HepG2 (cell line): ENCODE measurements at regions not wholly inside any gene's neighbourhood (a gene's known extent, or its start where the extent isn't known, plus 50 kb on each side); places are given as distances from the start of the nearest gene placed in this dataset.

Experiments used
- ATAC-seq: fragments of 200-7000 bp; cut with Tn5 transposase; 3 replicates; pipeline ENCODE4 v1.9.1; 2020; ENCODE audit warnings: mild to moderate bottlenecking, moderate library complexity
- BruUV-seq: library from RNA; stranded (reverse); fragments of 400-500 nt; replicated peaks from 2 replicates; lab custom pipeline; 2021; lab: Mats Ljungman, UMichigan
- CTCF ChIA-PET: fragments of 300-600 bp; formaldehyde crosslinking; extraction: SDS; loops from one replicate; lab custom pipeline; 2021; ENCODE audit warnings: low total read pairs, inconsistent platforms, low intra/inter-chr PET ratio; lab: Yijun Ruan, JAX
- POLR2A ChIA-PET: fragments of 350-600 bp; sonication (Branson Sonifier 250); formaldehyde crosslinking; loops from one replicate; lab custom pipeline; 2020; ENCODE audit warnings: antibody characterized with exemption, inconsistent platforms; lab: Yijun Ruan, JAX
- DNase-seq: peaks from one replicate; pipeline ENCODE4 v3.0.0-alpha.2; 2015; ENCODE audit warnings: low spot score
- FAIRE-seq: peaks from 3 replicates; lab custom pipeline; 2011; peaks lifted over from hg19 to GRCh38; lab: Jason Lieb, UNC
- H2AFZ ChIP-seq: one replicate; pipeline ENCODE4 v1.6.1; 2011; ENCODE audit warnings: low read length, inconsistent platforms
- H3K27ac ChIP-seq: fragments of 300-600 bp; 3 replicates; pipeline ENCODE4 v1.8.0; 2011; ENCODE audit warnings: mixed run types, mild to moderate bottlenecking, mixed read lengths, low read length, inconsistent platforms; ENCODE audit not compliant: insufficient read depth; ENCODE audit errors: extremely low read length
- H3K27me3 ChIP-seq, 2 experiments: fragments of 200-600 bp in 1 of 2; 2 replicates in 1 of 2; 3 replicates in 1 of 2; pipeline versions ENCODE4 v1.6.0 to v1.8.0; 2011; ENCODE audit warnings: low read length in 2 of 2, mild to moderate bottlenecking in 2 of 2, moderate library complexity in 2 of 2, inconsistent platforms in 1 of 2; ENCODE audit not compliant: insufficient read depth in 2 of 2, control insufficient read depth in 1 of 2
- H3K36me3 ChIP-seq, 2 experiments: fragments of 200-600 bp in 1 of 2; replicated peaks in 1 of 2; 2 replicates in 1 of 2; 3 replicates in 1 of 2; pipeline versions ENCODE4 v1.5.1 to v1.8.0; 2011; ENCODE audit warnings: low read length in 2 of 2, inconsistent platforms in 1 of 2; ENCODE audit not compliant: insufficient read depth in 2 of 2, control insufficient read depth in 1 of 2
- H3K4me1 ChIP-seq: 2 replicates; pipeline ENCODE4 v1.5.1; 2012; ENCODE audit warnings: low read length, inconsistent platforms; ENCODE audit not compliant: insufficient read depth
- H3K4me2 ChIP-seq: 2 replicates; pipeline ENCODE4 v1.6.0; 2011; ENCODE audit warnings: low read depth, low read length, inconsistent platforms
- H3K4me3 ChIP-seq, 3 experiments: fragments of 200-600 bp in 1 of 3; sonication (generic), shearing (Covaris generic) in 1 of 3; replicated peaks in 1 of 3; 2 replicates each; pipeline ENCODE4 v1.5.1; 2011 to 2016; ENCODE audit warnings: low read length in 3 of 3, inconsistent platforms in 2 of 3, low read depth in 2 of 3, mild to moderate bottlenecking in 2 of 3, control low read depth in 1 of 3, mixed read lengths in 1 of 3; ENCODE audit not compliant: insufficient read depth in 1 of 3
- H3K79me2 ChIP-seq: one replicate; pipeline ENCODE4 v1.6.1; 2011; ENCODE audit warnings: low read length, inconsistent platforms; ENCODE audit not compliant: insufficient read depth
- H3K9ac ChIP-seq: 2 replicates; pipeline ENCODE4 v1.6.0; 2011; ENCODE audit warnings: mild to moderate bottlenecking, low read depth, low read length, inconsistent platforms; ENCODE audit not compliant: insufficient read depth
- H3K9me3 ChIP-seq: 2 replicates; pipeline ENCODE4 v1.5.1; 2012; ENCODE audit warnings: mild to moderate bottlenecking, low read length
- H4K20me1 ChIP-seq: 2 replicates; pipeline ENCODE4 v1.6.0; 2011; ENCODE audit warnings: inconsistent platforms, mild to moderate bottlenecking, low read length, moderate library complexity; ENCODE audit not compliant: insufficient read depth
- ATF6 ChIP-seq: sonication (generic); formaldehyde crosslinking; conservative IDR thresholded peaks from 2 replicates; pipeline ENCODE4 v1.4.0; 2020; ENCODE audit warnings: missing genetic modification reagents
- CREBL2 ChIP-seq: sonication (generic); formaldehyde crosslinking; IDR thresholded peaks from 2 replicates; pipeline ENCODE4 v1.8.1; 2023; ENCODE audit warnings: missing genetic modification reagents, mild to moderate bottlenecking, borderline replicate concordance
- E2F5 ChIP-seq: sonication (generic); formaldehyde crosslinking; conservative IDR thresholded peaks from 2 replicates; pipeline ENCODE4 v1.4.0; 2020; ENCODE audit warnings: missing genetic modification reagents
- EZH2 ChIP-seq: conservative IDR thresholded peaks from 2 replicates; pipeline ENCODE4 v1.6.1; 2012; ENCODE audit warnings: mild to moderate bottlenecking, low read depth, low read length, moderate library complexity
- GLI4 ChIP-seq: sonication (generic); formaldehyde crosslinking; IDR thresholded peaks from 2 replicates; pipeline ENCODE4 v1.5.1; 2020; ENCODE audit warnings: missing genetic modification reagents, mild to moderate bottlenecking, moderate library complexity, borderline replicate concordance
- HDAC1 ChIP-seq: sonication (generic); formaldehyde crosslinking; IDR thresholded peaks from 2 replicates; pipeline ENCODE4 v1.5.1; 2020; ENCODE audit warnings: mild to moderate bottlenecking, missing genetic modification reagents
- HNRNPH1 ChIP-seq: fragments of 200-400 bp; formaldehyde crosslinking; optimal IDR thresholded peaks from 2 replicates; pipeline ENCODE3; 2017; ENCODE audit warnings: mild to moderate bottlenecking, low read depth, low read length
- KDM5A ChIP-seq: fragments of 200-600 bp; sonication (generic); IDR thresholded peaks from 2 replicates; pipeline ENCODE4 v1.7.0; 2018; ENCODE audit warnings: antibody characterized with exemption, mild to moderate bottlenecking, low read length, borderline replicate concordance
- MAFF ChIP-seq: IDR thresholded peaks from 2 replicates; pipeline ENCODE4 v1.6.1; 2011; ENCODE audit warnings: low read depth, low read length, improper control_type of control experiment
- NFAT5 ChIP-seq: sonication (generic); formaldehyde crosslinking; IDR thresholded peaks from 2 replicates; pipeline ENCODE4 v1.4.0; 2020; ENCODE audit warnings: missing genetic modification reagents
- SP1 ChIP-seq, 2 experiments: fragments of 450-650 bp in 1 of 2; sonication (generic) in 1 of 2; formaldehyde crosslinking in 1 of 2; IDR thresholded peaks; 2 replicates each; pipeline versions ENCODE4 v1.4.0 to v1.6.1; 2016 to 2020; ENCODE audit warnings: missing genetic modification reagents in 1 of 2
- TFE3 ChIP-seq: IDR thresholded peaks from 2 replicates; pipeline ENCODE4 v1.6.1; 2016
- ZNF207 ChIP-seq: fragments of 450-650 bp; IDR thresholded peaks from 2 replicates; pipeline ENCODE4 v1.6.1; 2016; ENCODE audit warnings: antibody characterized with exemption, borderline replicate concordance
- ZNF556 ChIP-seq: sonication (generic); formaldehyde crosslinking; IDR thresholded peaks from 2 replicates; pipeline ENCODE4 v1.4.0; 2020; ENCODE audit warnings: mild to moderate bottlenecking, missing genetic modification reagents, borderline replicate concordance
- WGBS: methylation state at CpG from one replicate; pipeline ENCODE4 v1.1.6; 2017; ENCODE audit warnings: low lambda C conversion rate; 5-methylcytosine and 5-hydroxymethylcytosine counted together
- in situ Hi-C: cut with HindIII; loops from 2 replicates; pipeline ENCODE4 v1.10.0; 2017; ENCODE audit warnings: low pct_unique_long_range_greater_than_20kb; ENCODE audit not compliant: extremely low pct_ligation_motif_present
- intact Hi-C: fragments of 100-400 bp; cut with micrococcal nuclease; formaldehyde crosslinking; loops from one replicate; pipeline ENCODE4 v1.10.0; 2022; ENCODE audit not compliant: unreplicated experiment

GRCh38 chr9:16221822-16222547 is 648.5 kb downstream of the BNC2 start:
- Histone ChIP-seq H3K9ac (no peak overlapping the region), H3K9me3 (no peaks in the 10 kb centered on the region), H3K4me1 (no peaks in the 10 kb centered on the region), H3K4me2 (no peak overlapping the region), H4K20me1 (no peaks in the 10 kb centered on the region), H3K27me3 (peaks cover 0 to 3% of the 10 kb centered on the region in 2 experiments; a peak in 1 of 5 replicates), H3K79me2 (no peaks in the 10 kb centered on the region), H2AFZ (no peak overlapping the region), H3K27ac (no peak overlapping the region), H3K4me3 (no peak overlapping the region), H3K36me3 (no peaks in the 10 kb centered on the region)
- in situ Hi-C loops, result no loop called here
- WGBS, result 16% methylated on average over 3 of the region's 3 CpGs
- ChIA-PET POLR2A (no interaction called here), CTCF (no interaction called here)
- DNase-seq (no peak), ATAC-seq (no peak), FAIRE-seq (no peak)
- BruUV-seq, result no TSS peak
- intact Hi-C loops, result no loop called here
- TF ChIP-seq ZNF207, result no peak
- TF ChIP-seq E2F5 (CRISPR knock-in tag), result no peak
- no peak for TF ChIP-seq HDAC1 (CRISPR knock-in tag)
- no peak for TF ChIP-seq KDM5A
- TF ChIP-seq HNRNPH1, result no peak
- no peak for TF ChIP-seq CREBL2 (CRISPR knock-in tag)
- TF ChIP-seq NFAT5 (CRISPR knock-in tag), result no peak
- no peak for TF ChIP-seq TFE3 (CRISPR knock-in tag)
- TF ChIP-seq SP1 (IDR thresholded peaks at IDR 0.05), result no peak
- TF ChIP-seq SP1 (CRISPR knock-in tag; IDR thresholded peaks at IDR 0.05), result no peak
- no peak for TF ChIP-seq ZNF556
- no peak for TF ChIP-seq MAFF
- no peak for TF ChIP-seq GLI4 (CRISPR knock-in tag)
- TF ChIP-seq EZH2, result no peak
- TF ChIP-seq ATF6 (CRISPR knock-in tag), result no peak
